ENCODE measurements at regions not wholly inside any gene's neighbourhood (a gene's known extent, or its start where the extent isn't known, plus 50 kb on each side); places are given as distances from the start of the nearest gene placed in this dataset.

- no peak for TF ChIP-seq BRCA1 (IDR thresholded peaks at IDR 0.05; ENCODE audit: low read depth, low read length)
- no peak for TF ChIP-seq RAD21 (IDR thresholded peaks at IDR 0.05 in 1 of 2, conservative IDR thresholded peaks at IDR 0.05 in 1 of 2; ENCODE audit: low read depth in 2 of 2, low read length in 2 of 2)
- TF ChIP-seq CTCF (IDR thresholded peaks at IDR 0.05; ENCODE audit: control extremely low read depth in 1 of 3, insufficient read depth in 1 of 3, low read depth in 1 of 3, low read length in 3 of 3): no peak
- no peak for TF ChIP-seq CREB1 (IDR thresholded peaks at IDR 0.05)
- no peak for TF ChIP-seq KDM5A (IDR thresholded peaks at IDR 0.05; ENCODE audit: low read length)
Observed at GRCh38 chr1:80925130-80925805, 875.5 kb upstream of the ADGRL2 start.

Measured in H1 (cell line).